ENCODE measurements at regions not wholly inside any gene's neighbourhood (a gene's known extent, or its start where the extent isn't known, plus 50 kb on each side); places are given as distances from the start of the nearest gene placed in this dataset.

GRCh38 chr13:40087091-40088002, 431.9 kb downstream of the COG6 start:
- CTCF ChIA-PET = no interaction called here
- H3K27ac Mint-ChIP-seq (ENCODE audit: unreplicated experiment) = no peak overlapping the region
- no peak overlapping the region for H3K4me3 Mint-ChIP-seq (ENCODE audit: low read depth, unreplicated experiment)
- intact Hi-C loops (cut with micrococcal nuclease; ENCODE audit: unreplicated experiment) = loop anchor here (10.0 kb wide), 1 partner anchor 57 kb away; no protein-coding TSS in a partner anchor
- H3K9me3 Mint-ChIP-seq (ENCODE audit: low read depth, unreplicated experiment) = no peaks in the 10 kb centered on the region
- DNase-seq = no peak
- no TSS peak for BruUV-seq (replicated peaks)
- TF ChIP-seq, protein P1, sequence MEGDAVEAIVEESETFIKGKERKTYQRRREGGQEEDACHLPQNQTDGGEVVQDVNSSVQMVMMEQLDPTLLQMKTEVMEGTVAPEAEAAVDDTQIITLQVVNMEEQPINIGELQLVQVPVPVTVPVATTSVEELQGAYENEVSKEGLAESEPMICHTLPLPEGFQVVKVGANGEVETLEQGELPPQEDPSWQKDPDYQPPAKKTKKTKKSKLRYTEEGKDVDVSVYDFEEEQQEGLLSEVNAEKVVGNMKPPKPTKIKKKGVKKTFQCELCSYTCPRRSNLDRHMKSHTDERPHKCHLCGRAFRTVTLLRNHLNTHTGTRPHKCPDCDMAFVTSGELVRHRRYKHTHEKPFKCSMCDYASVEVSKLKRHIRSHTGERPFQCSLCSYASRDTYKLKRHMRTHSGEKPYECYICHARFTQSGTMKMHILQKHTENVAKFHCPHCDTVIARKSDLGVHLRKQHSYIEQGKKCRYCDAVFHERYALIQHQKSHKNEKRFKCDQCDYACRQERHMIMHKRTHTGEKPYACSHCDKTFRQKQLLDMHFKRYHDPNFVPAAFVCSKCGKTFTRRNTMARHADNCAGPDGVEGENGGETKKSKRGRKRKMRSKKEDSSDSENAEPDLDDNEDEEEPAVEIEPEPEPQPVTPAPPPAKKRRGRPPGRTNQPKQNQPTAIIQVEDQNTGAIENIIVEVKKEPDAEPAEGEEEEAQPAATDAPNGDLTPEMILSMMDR (IDR thresholded peaks at IDR 0.05; ENCODE audit: unreplicated experiment) = no peak
- H3K27me3 Mint-ChIP-seq (ENCODE audit: unreplicated experiment) = no peaks in the 10 kb centered on the region
- no peaks in the 10 kb centered on the region for H3K4me1 Mint-ChIP-seq (ENCODE audit: low read depth, unreplicated experiment)
- no peaks in the 10 kb centered on the region for H3K36me3 Mint-ChIP-seq (ENCODE audit: insufficient read depth, unreplicated experiment)

DNA sequence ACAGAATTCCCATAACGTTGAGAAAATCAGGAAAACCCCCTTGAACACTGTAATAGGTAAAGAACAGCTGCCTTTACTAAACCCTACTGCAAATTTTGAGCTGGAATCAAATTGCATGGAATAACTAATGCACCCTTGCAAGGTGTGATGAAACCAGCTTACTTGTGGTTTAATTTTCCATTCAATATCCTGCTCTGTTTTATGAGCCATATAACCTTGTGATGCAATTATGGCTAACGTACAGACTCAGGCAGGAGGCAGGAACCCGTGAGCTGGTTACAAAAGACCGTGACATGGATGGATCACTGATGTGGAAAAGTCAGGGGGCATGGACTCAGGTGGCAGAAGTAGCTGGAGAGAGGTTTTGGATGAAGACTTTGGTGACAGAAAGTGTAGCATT, 438.6 kb downstream of the COG6 start:
- H3K36me3 Mint-ChIP-seq (ENCODE audit: insufficient read depth, unreplicated experiment) = no peaks in the 10 kb centered on the region
- peaks cover 6% of the 10 kb centered on the region for H3K9me3 Mint-ChIP-seq (ENCODE audit: low read depth, unreplicated experiment)
- no peaks in the 10 kb centered on the region for H3K4me1 Mint-ChIP-seq (ENCODE audit: low read depth, unreplicated experiment)
- H3K4me3 Mint-ChIP-seq (ENCODE audit: low read depth, unreplicated experiment) = no peak overlapping the region
- H3K27me3 Mint-ChIP-seq (ENCODE audit: unreplicated experiment) = no peaks in the 10 kb centered on the region
- no peak overlapping the region for H3K27ac Mint-ChIP-seq (ENCODE audit: unreplicated experiment)
- TF ChIP-seq, protein P1 (IDR thresholded peaks at IDR 0.05; ENCODE audit: unreplicated experiment) = no peak
- CTCF ChIA-PET = no interaction called here
- intact Hi-C loops (cut with micrococcal nuclease; ENCODE audit: unreplicated experiment) = no loop called here
- DNase-seq = no peak
- BruUV-seq (replicated peaks) = no TSS peak

DNA sequence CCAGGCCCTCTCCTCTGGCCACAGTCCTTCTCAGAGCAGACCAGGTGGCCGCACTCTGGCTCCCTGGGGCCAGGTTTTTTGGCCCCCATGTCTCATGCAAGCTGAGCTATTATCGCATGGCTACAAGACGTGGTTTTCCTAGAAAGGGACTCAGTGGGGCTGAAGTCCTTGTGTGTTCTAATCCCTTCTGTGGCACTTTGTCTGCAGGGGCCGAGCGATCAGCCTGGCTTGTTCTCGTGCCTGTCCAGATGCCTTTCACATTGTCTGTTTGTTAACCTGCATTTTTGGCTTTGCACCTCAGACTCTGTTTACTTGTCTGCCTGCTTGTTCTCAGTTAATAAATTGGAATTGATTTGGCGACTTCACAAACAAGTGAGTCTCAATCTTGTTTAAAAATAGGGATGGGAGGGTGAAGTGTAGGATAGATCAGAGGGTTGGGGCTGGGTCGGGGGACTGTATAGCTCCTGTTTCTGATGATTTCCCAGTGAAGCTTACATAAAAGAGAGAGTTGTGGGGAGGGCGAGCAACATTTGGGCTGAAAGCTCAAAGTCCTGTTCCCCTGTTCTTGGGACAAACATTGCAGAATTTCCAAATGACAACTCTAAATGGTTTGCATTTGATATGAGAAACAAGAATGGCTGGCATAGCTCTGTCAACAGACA, 440.4 kb downstream of the COG6 start:
- Mint-ChIP-seq H3K9me3 (ENCODE audit: low read depth, unreplicated experiment) (peaks cover 9% of the 10 kb centered on the region), H3K27ac (ENCODE audit: unreplicated experiment) (no peak overlapping the region), H3K4me3 (ENCODE audit: low read depth, unreplicated experiment) (no peak overlapping the region), H3K36me3 (ENCODE audit: insufficient read depth, unreplicated experiment) (no peaks in the 10 kb centered on the region), H3K27me3 (ENCODE audit: unreplicated experiment) (no peaks in the 10 kb centered on the region), H3K4me1 (ENCODE audit: low read depth, unreplicated experiment) (no peaks in the 10 kb centered on the region)
- no peak for DNase-seq
- CTCF ChIA-PET = no interaction called here
- TF ChIP-seq, protein P1 (IDR thresholded peaks at IDR 0.05; ENCODE audit: unreplicated experiment) = no peak
- intact Hi-C loops (cut with micrococcal nuclease; ENCODE audit: unreplicated experiment) = no loop called here
- no TSS peak for BruUV-seq (replicated peaks)

- CTCF ChIA-PET = no interaction called here
- no TSS peak for BruUV-seq (replicated peaks)
- no peak overlapping the region for H3K27ac Mint-ChIP-seq (ENCODE audit: unreplicated experiment)
Observed at GRCh38 chr13:40096357-40096901, 441.0 kb downstream of the COG6 start.

More at GRCh38 chr13:40096357-40096901, 441.0 kb downstream of the COG6 start:
- intact Hi-C loops (cut with micrococcal nuclease; ENCODE audit: unreplicated experiment) = no loop called here
- Mint-ChIP-seq H3K36me3 (ENCODE audit: insufficient read depth, unreplicated experiment) (no peaks in the 10 kb centered on the region), H3K27me3 (ENCODE audit: unreplicated experiment) (no peaks in the 10 kb centered on the region), H3K9me3 (ENCODE audit: low read depth, unreplicated experiment) (peaks cover 9% of the 10 kb centered on the region), H3K4me3 (ENCODE audit: low read depth, unreplicated experiment) (no peak overlapping the region), H3K4me1 (ENCODE audit: low read depth, unreplicated experiment) (no peaks in the 10 kb centered on the region)
- no peak for DNase-seq
- TF ChIP-seq, protein P1 (IDR thresholded peaks at IDR 0.05; ENCODE audit: unreplicated experiment) = no peak

Measured in Calu3 (cell line).